ENCODE measurements at regions not wholly inside any gene's neighbourhood (a gene's known extent, or its start where the extent isn't known, plus 50 kb on each side); places are given as distances from the start of the nearest gene placed in this dataset.

DNA sequence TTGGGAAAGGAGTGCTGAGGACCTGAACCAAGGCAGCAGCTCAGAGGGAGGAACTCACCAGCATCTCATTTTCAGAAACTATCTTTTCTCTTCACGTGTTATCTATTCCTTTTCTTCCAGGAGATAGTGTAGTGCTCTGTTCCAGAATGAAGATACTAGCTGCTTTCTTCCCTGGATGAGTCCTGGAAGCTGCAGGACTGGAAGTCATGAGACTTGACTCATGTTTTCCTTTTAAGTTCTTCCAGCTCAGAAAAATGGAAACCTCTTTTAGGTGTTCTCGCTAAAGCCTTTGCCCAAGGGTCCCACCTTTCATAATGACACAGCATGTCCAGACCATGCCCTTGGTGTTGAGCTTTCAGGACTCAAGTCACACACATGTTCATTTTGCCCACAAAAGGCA is 106.7 kb downstream of the UNC5CL start:
- TF ChIP-seq POLR2AphosphoS5 (IDR thresholded peaks at IDR 0.05) (no peak), POLR2A (IDR thresholded peaks at IDR 0.05) (no peak)
- TF ChIP-seq, protein P1, sequence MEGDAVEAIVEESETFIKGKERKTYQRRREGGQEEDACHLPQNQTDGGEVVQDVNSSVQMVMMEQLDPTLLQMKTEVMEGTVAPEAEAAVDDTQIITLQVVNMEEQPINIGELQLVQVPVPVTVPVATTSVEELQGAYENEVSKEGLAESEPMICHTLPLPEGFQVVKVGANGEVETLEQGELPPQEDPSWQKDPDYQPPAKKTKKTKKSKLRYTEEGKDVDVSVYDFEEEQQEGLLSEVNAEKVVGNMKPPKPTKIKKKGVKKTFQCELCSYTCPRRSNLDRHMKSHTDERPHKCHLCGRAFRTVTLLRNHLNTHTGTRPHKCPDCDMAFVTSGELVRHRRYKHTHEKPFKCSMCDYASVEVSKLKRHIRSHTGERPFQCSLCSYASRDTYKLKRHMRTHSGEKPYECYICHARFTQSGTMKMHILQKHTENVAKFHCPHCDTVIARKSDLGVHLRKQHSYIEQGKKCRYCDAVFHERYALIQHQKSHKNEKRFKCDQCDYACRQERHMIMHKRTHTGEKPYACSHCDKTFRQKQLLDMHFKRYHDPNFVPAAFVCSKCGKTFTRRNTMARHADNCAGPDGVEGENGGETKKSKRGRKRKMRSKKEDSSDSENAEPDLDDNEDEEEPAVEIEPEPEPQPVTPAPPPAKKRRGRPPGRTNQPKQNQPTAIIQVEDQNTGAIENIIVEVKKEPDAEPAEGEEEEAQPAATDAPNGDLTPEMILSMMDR (IDR thresholded peaks at IDR 0.05): no peak
